A673 (cell line): ENCODE measurements at regions not wholly inside any gene's neighbourhood (a gene's known extent, or its start where the extent isn't known, plus 50 kb on each side); places are given as distances from the start of the nearest gene placed in this dataset.

Source experiments
- CTCF ChIP-seq: fragments of 300-800, 200-600 bp; sonication (generic); conservative IDR thresholded peaks from 2 replicates; pipeline ENCODE4 v1.5.1; 2017; ENCODE audit warnings: low read depth, mild to moderate bottlenecking, antibody characterized with exemption, low read length, moderate library complexity, mixed read lengths
- EZH2 ChIP-seq: fragments of 200-600 bp; sonication (generic); IDR thresholded peaks from 2 replicates; pipeline ENCODE4 v1.6.1; 2017; ENCODE audit warnings: borderline replicate concordance, low read depth, mild to moderate bottlenecking, mixed read lengths, antibody characterized with exemption, low read length; ENCODE audit not compliant: poor library complexity, severe bottlenecking

- TF ChIP-seq CTCF (no peak), EZH2 (no peak)
These were observed 350.5 kb downstream of the PRL start for GRCh38 chr6:21946298-21946783.
